ENCODE measurements at regions not wholly inside any gene's neighbourhood (a gene's known extent, or its start where the extent isn't known, plus 50 kb on each side); places are given as distances from the start of the nearest gene placed in this dataset.

DNA sequence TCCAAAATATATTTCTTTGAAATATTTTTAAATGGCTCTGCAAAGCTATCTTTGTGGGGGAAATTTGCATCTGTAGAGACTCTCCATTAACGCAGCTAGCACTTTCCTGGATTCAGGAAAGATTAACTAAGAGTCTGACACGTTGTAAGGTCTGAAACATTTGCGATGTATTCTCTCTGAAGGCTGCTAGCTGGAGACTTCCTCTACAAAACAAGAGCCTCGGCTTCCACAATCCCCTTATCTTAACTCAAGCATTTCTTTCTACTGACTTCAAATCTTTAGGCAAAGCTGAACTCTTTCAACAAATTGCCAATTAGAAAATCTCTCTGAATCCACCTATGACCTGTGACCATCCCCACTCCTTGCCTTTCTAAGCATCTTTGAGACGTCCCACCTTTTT lies 250.5 kb downstream of the KLF13 start:
- H3K4me1 Mint-ChIP-seq (ENCODE audit: unreplicated experiment), result no peaks in the 10 kb centered on the region

DNA sequence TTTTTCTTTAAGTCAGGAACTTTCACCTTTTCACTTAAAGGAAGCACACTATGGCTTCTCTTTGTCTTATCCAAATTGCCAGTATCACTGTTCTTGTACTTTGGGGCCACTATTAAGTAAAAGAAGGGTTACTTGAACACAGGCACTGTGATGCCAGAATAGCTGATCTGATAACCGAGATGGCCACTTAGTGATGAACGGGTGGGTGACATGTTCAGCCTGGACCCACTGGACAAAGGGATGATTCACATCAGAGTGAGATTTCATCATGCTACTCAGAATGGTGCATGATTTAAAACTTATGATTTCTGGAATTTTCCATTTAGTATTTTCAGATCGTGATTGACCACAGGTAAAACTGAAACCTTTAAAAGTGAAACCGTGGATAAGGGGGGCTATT lies 252.6 kb downstream of the KLF13 start:
- Mint-ChIP-seq H3K4me3 (ENCODE audit: unreplicated experiment) (no peak overlapping the region), H3K27me3 (ENCODE audit: unreplicated experiment) (peaks cover 10% of the 10 kb centered on the region), H3K27ac (ENCODE audit: unreplicated experiment) (no peak overlapping the region), H3K9me3 (ENCODE audit: unreplicated experiment) (peaks cover 12% of the 10 kb centered on the region), H3K36me3 (ENCODE audit: unreplicated experiment) (no peaks in the 10 kb centered on the region), H3K4me1 (ENCODE audit: unreplicated experiment) (no peaks in the 10 kb centered on the region)
- DNase-seq (ENCODE audit: extremely low spot score, unreplicated experiment), result no peak
- TF ChIP-seq, protein P1, sequence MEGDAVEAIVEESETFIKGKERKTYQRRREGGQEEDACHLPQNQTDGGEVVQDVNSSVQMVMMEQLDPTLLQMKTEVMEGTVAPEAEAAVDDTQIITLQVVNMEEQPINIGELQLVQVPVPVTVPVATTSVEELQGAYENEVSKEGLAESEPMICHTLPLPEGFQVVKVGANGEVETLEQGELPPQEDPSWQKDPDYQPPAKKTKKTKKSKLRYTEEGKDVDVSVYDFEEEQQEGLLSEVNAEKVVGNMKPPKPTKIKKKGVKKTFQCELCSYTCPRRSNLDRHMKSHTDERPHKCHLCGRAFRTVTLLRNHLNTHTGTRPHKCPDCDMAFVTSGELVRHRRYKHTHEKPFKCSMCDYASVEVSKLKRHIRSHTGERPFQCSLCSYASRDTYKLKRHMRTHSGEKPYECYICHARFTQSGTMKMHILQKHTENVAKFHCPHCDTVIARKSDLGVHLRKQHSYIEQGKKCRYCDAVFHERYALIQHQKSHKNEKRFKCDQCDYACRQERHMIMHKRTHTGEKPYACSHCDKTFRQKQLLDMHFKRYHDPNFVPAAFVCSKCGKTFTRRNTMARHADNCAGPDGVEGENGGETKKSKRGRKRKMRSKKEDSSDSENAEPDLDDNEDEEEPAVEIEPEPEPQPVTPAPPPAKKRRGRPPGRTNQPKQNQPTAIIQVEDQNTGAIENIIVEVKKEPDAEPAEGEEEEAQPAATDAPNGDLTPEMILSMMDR (IDR thresholded peaks at IDR 0.05), result no peak

More for the DNA sequence above, 250.5 kb downstream of the KLF13 start:
- Mint-ChIP-seq H3K27me3 (ENCODE audit: unreplicated experiment) (peaks cover 18% of the 10 kb centered on the region), H3K27ac (ENCODE audit: unreplicated experiment) (no peak overlapping the region), H3K4me3 (ENCODE audit: unreplicated experiment) (no peak overlapping the region), H3K36me3 (ENCODE audit: unreplicated experiment) (no peaks in the 10 kb centered on the region), H3K9me3 (ENCODE audit: unreplicated experiment) (peaks cover 9% of the 10 kb centered on the region)
- TF ChIP-seq, protein P1 (IDR thresholded peaks at IDR 0.05), result no peak
- no peak for DNase-seq (ENCODE audit: extremely low spot score, unreplicated experiment)

DNA sequence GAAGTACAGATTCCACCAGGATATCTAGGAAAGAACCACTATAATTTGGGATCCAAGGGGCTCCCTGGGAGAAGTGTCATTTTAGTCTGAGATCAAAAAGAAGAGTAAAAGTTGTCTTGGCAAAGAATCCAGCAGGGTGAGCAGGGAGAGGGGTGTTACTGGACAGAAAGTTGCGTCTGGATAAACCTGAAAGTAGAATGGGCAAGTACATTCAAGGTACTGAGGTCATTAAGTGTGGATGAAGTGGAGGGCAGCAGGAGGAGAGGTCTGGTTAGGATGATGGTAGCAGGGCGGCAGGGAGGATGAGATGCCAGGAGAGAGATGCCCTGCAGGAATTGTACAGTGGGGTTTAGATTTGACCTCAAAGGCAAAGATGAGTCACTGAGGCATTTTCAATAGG lies 253.3 kb downstream of the KLF13 start:
- no peak overlapping the region for H3K27ac Mint-ChIP-seq (ENCODE audit: unreplicated experiment)
- DNase-seq (ENCODE audit: extremely low spot score, unreplicated experiment), result no peak
- no peaks in the 10 kb centered on the region for H3K4me1 Mint-ChIP-seq (ENCODE audit: unreplicated experiment)
- no peaks in the 10 kb centered on the region for H3K36me3 Mint-ChIP-seq (ENCODE audit: unreplicated experiment)
- no peak overlapping the region for H3K4me3 Mint-ChIP-seq (ENCODE audit: unreplicated experiment)
- peaks cover 6% of the 10 kb centered on the region for H3K27me3 Mint-ChIP-seq (ENCODE audit: unreplicated experiment)
- peaks cover 12% of the 10 kb centered on the region for H3K9me3 Mint-ChIP-seq (ENCODE audit: unreplicated experiment)
- TF ChIP-seq, protein P1 (IDR thresholded peaks at IDR 0.05), result no peak

DNA sequence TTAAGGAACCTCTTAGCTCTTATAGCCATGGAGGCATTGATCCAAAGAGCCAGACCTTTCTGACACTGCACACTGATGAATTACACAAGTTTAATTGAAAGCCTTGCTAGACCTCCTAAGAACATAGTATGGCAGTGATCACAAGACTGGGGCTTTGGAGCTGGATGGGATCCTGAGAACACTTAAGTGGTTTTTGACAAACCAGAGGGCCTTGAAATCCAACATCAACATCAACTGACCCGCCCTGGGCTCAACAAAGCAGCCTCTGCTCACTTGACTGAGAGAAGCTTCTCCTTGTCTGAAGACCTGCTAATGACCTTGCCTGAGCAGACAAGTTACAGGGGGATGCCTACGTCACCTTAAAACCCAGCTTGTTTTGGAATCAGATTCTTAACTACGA lies 257.6 kb downstream of the KLF13 start:
- Mint-ChIP-seq H3K4me3 (ENCODE audit: unreplicated experiment) (no peak overlapping the region), H3K27me3 (ENCODE audit: unreplicated experiment) (no peaks in the 10 kb centered on the region), H3K27ac (ENCODE audit: unreplicated experiment) (no peak overlapping the region), H3K36me3 (ENCODE audit: unreplicated experiment) (no peaks in the 10 kb centered on the region), H3K4me1 (ENCODE audit: unreplicated experiment) (no peaks in the 10 kb centered on the region), H3K9me3 (ENCODE audit: unreplicated experiment) (peaks cover 17% of the 10 kb centered on the region)
- no peak for DNase-seq (ENCODE audit: extremely low spot score, unreplicated experiment)
- TF ChIP-seq, protein P1 (IDR thresholded peaks at IDR 0.05), result no peak

DNA sequence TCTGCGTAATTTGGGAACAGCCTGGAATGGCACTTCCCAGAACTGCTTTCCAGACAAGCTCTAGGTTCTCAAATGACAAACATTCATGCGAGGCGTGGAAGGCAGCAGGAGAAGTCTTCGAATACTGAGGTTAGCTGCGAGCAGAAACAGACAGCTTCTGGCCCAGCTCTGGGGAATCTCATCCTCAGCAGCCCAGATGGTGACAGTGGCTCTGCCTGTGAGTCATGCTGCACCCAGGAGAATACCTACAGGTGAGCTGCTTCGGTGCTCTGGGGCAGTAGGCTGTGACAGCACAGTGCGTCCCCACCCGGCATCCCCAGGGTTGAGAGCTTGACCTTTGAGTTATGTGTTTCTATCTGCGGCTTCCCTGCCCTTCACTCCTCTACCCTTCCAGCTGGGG lies 258.6 kb downstream of the KLF13 start:
- no peak overlapping the region for H3K27ac Mint-ChIP-seq (ENCODE audit: unreplicated experiment)
- no peak overlapping the region for H3K4me3 Mint-ChIP-seq (ENCODE audit: unreplicated experiment)
- H3K27me3 Mint-ChIP-seq (ENCODE audit: unreplicated experiment), result no peaks in the 10 kb centered on the region
- no peaks in the 10 kb centered on the region for H3K4me1 Mint-ChIP-seq (ENCODE audit: unreplicated experiment)
- TF ChIP-seq, protein P1 (IDR thresholded peaks at IDR 0.05), result no peak
- no peaks in the 10 kb centered on the region for H3K36me3 Mint-ChIP-seq (ENCODE audit: unreplicated experiment)
- no peak for DNase-seq (ENCODE audit: extremely low spot score, unreplicated experiment)
- peaks cover 12% of the 10 kb centered on the region for H3K9me3 Mint-ChIP-seq (ENCODE audit: unreplicated experiment)
